ENCODE measurements at regions not wholly inside any gene's neighbourhood (a gene's known extent, or its start where the extent isn't known, plus 50 kb on each side); places are given as distances from the start of the nearest gene placed in this dataset.

DNA sequence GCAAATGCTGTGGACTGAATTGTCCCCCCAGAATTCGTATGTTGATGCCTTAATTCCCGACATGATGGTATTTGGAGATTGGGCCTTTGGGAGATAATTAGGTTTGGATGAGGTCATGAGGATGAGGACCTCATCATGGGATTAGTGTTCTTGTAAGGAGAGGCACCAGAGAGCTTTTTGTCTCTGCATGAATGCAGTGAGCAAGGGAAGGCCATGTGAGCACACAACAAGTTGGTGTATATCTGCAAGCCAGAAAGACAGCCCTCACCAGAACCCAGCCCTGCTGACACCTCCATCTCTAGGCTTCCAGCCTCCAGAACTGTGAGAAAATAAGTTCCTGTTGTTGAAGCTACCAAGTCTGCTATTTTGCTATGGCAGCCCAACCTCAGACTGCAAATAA, 51.9 kb upstream of the SMCO2 start:
- H3K4me3 ChIP-seq (ENCODE audit: low read depth, low read length): no peak overlapping the region
- TF ChIP-seq, protein P1, sequence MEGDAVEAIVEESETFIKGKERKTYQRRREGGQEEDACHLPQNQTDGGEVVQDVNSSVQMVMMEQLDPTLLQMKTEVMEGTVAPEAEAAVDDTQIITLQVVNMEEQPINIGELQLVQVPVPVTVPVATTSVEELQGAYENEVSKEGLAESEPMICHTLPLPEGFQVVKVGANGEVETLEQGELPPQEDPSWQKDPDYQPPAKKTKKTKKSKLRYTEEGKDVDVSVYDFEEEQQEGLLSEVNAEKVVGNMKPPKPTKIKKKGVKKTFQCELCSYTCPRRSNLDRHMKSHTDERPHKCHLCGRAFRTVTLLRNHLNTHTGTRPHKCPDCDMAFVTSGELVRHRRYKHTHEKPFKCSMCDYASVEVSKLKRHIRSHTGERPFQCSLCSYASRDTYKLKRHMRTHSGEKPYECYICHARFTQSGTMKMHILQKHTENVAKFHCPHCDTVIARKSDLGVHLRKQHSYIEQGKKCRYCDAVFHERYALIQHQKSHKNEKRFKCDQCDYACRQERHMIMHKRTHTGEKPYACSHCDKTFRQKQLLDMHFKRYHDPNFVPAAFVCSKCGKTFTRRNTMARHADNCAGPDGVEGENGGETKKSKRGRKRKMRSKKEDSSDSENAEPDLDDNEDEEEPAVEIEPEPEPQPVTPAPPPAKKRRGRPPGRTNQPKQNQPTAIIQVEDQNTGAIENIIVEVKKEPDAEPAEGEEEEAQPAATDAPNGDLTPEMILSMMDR (IDR thresholded peaks at IDR 0.05; ENCODE audit: insufficient read depth, low read length): no peak
- no peak for DNase-seq (ENCODE audit: low read depth)

DNA sequence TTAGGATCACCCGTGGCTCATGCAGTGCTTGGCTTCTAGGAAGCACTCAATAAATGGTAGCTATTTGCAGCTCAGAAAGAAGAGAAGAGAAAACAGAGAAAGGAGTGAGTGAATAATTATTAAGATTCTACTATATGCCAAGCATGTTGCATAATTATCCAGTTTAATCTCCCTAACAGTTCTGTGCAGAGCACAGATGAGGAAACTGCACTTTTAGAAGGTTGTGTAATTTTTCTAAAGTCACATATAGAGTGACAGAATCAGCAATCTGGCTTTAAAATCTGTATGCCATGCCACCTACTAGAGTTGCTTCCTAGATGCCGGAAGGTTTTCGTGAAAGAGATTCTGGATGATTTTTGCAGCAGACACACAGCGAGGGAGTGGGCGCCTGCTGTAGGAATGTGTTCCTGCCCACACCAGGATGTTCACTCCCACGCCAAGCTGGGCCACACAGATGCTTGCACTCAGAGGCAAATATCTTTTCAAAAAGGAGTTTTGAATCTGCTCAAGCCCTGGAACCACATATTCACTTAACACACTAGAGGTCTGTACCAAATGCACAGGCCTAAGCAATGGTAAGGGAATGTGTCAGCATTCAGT, 50.2 kb upstream of the SMCO2 start:
- DNase-seq (ENCODE audit: low read depth): no peak
- TF ChIP-seq, protein P1 (IDR thresholded peaks at IDR 0.05; ENCODE audit: insufficient read depth, low read length): no peak
- no peak overlapping the region for H3K4me3 ChIP-seq (ENCODE audit: low read depth, low read length)
